ENCODE measurements at regions not wholly inside any gene's neighbourhood (a gene's known extent, or its start where the extent isn't known, plus 50 kb on each side); places are given as distances from the start of the nearest gene placed in this dataset.
"Not testable (repeated sequence)": the region's sequence is repeated elsewhere in the genome, so short reads cannot be mapped to it uniquely, and the experiment has no call there.

GRCh38 chr3:153448151-153448829 is 286.3 kb downstream of the RAP2B start:
- no peak for FAIRE-seq

GRCh38 chr3:153456833-153457545 is 295.0 kb downstream of the RAP2B start:
- FAIRE-seq, result no peak

- FAIRE-seq, result no peak
Measured at GRCh38 chr3:153458881-153459280, 296.9 kb downstream of the RAP2B start.

GRCh38 chr3:153462545-153462944 is 300.5 kb downstream of the RAP2B start:
- FAIRE-seq, result no peak

- no peak for FAIRE-seq
Measured at GRCh38 chr3:153463895-153464294, 301.9 kb downstream of the RAP2B start.

GRCh38 chr3:153469162-153469561 is 307.1 kb downstream of the RAP2B start:
- no peak for FAIRE-seq

- FAIRE-seq, result no peak
Measured at GRCh38 chr3:153484842-153485241, 322.8 kb downstream of the RAP2B start.

- FAIRE-seq, result no peak
Measured at GRCh38 chr3:153495422-153495821, 333.4 kb downstream of the RAP2B start.

GRCh38 chr3:153502682-153503081 is 340.7 kb downstream of the RAP2B start:
- no peak for FAIRE-seq

- no peak for FAIRE-seq
Measured at GRCh38 chr3:153503873-153504272, 341.8 kb downstream of the RAP2B start.

GRCh38 chr3:153506205-153506604 is 344.2 kb downstream of the RAP2B start:
- not testable (repeated sequence) for FAIRE-seq

GRCh38 chr3:153506686-153507085 is 344.7 kb downstream of the RAP2B start:
- not testable (repeated sequence) for FAIRE-seq

GRCh38 chr3:153513236-153513635 is 351.2 kb downstream of the RAP2B start:
- no peak for FAIRE-seq

GRCh38 chr3:153528473-153528872 is 366.4 kb downstream of the RAP2B start:
- no peak for FAIRE-seq

- FAIRE-seq, result no peak
Measured at GRCh38 chr3:153539263-153539662, 377.2 kb downstream of the RAP2B start.

GRCh38 chr3:153545471-153545870 is 383.4 kb downstream of the RAP2B start:
- FAIRE-seq, result no peak

- no peak for FAIRE-seq
Measured at GRCh38 chr3:153547970-153548369, 385.9 kb downstream of the RAP2B start.

GRCh38 chr3:153549686-153550085 is 387.7 kb downstream of the RAP2B start:
- FAIRE-seq, result not testable (repeated sequence)

GRCh38 chr3:153551536-153552285 is 389.7 kb downstream of the RAP2B start:
- no peak for FAIRE-seq

- no peak for FAIRE-seq
Measured at GRCh38 chr3:153552887-153553604, 391.0 kb downstream of the RAP2B start.

- no peak for FAIRE-seq
Measured at GRCh38 chr3:153553605-153553945, 391.5 kb downstream of the RAP2B start.

GRCh38 chr3:153555919-153556318 is 393.9 kb downstream of the RAP2B start:
- no peak for FAIRE-seq

- FAIRE-seq, result not testable (repeated sequence)
Measured at GRCh38 chr3:153559366-153559765, 397.3 kb downstream of the RAP2B start.

Data from islet of Langerhans (tissue), 1 donor.